Stimulated activated CD4-positive, alpha-beta T cell treated with anti-CD3 and anti-CD28 coated beads, Interleukin-12 subunit alpha, Interleukin-12 subunit beta, amount 100 ng/mL, for 24 hours (primary cell): ENCODE measurements at regions not wholly inside any gene's neighbourhood (a gene's known extent, or its start where the extent isn't known, plus 50 kb on each side); places are given as distances from the start of the nearest gene placed in this dataset.

Source experiments
- DNase-seq, 2 experiments: peaks; one replicate each; pipeline ENCODE4 v3.0.0-alpha.2; 2020; ENCODE audit warnings: low read depth in 2 of 2

- DNase-seq = no peak
These were observed 320.2 kb upstream of the JARID2 start for GRCh38 chr6:14925699-14926026.

DNA sequence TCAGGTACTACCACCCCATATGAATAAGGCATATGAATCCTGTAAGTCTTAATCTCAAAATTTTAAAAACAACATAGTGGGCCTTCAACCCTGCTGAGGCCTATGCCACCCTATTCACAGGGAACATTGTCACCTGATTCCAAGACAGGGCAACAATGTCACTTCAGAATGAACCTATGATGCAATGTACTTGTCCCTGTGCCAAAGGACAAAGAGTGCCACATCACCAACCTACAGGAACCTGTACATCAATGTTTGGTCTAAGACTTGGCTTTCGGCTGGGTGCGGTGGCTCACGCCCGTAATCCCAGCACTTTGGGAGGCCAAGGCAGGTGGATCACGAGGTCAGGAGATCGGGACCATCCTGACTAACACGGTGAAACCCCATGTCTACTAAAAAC, 318.5 kb upstream of the JARID2 start:
- no peak for DNase-seq

- no peak for DNase-seq
These were observed 316.6 kb upstream of the JARID2 start for GRCh38 chr6:14929291-14929690.

GRCh38 chr6:14930366-14930989, 315.4 kb upstream of the JARID2 start:
- DNase-seq = no peak

DNA sequence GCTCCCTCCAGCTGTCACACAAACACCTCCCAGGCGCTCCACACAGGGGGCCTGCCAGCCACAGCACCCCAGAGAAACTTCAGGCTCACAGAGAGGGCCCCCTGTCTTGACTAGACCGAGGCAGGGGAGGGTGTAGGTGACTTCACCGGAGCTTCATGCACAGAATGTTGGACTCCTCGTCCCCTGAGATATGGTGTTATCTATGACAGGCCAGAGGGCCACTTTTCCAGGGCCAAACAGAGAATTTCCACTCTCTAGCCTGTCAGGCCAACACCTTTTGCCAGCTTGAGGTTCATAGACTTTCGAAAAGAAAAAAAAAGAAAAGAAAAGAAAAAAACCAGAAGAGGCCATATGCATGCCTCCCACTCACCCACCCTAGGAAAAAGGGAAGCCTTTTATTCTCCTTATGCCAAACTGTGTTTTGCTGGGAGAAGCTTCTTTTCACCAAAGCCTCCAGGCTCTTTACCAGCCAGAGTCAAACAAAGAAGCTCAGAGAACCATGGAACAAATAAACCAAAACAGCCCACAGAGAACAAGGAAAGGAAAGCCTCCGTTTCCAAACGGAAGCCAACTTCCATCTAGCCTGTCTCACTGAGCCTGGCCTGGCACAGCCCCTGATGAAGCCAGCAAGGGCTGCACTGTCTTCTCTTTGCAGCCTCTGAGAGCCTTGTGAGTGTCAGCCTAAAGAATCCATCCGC, 313.2 kb upstream of the JARID2 start:
- DNase-seq = no peak

DNA sequence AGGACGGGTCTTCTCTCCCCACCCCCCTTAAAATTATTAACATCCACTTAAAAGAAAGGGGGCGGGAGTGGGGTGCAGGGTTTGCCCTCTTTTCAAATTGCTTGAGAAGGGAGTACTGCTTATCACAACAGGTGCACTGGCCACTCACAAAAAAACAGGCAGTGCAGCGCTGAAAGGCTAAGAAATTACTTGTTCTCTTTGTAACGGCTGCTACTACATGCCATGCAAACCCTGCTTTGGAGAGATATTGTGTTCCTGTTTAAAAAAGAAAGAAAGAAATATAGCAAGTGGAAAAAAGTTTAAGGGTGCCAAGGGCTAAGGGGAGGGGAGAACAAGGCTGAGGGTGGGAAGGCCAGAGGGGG, 312.7 kb upstream of the JARID2 start:
- no peak for DNase-seq

- no peak for DNase-seq
These were observed 311.9 kb upstream of the JARID2 start for GRCh38 chr6:14934013-14934412.

DNA sequence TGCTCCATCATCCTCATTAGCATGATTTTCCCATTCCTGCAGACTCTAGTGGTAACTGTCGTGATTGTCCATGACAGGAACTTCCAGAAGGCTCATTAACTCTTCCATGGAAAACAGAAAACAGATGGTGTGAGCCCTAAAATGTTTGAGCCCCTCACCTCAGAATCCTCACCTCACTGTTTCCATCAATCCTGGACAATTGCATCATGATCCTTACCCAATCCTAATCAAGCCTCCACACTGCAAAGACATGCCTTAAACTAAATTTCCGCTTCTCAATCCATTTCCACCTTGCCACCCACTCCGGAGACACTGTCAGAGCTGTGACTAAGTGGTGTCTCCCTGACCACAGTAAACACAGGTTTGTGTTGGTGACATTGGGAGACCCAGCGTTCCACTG, 311.0 kb upstream of the JARID2 start:
- no peak for DNase-seq

- no peak for DNase-seq
These were observed 309.0 kb upstream of the JARID2 start for GRCh38 chr6:14936861-14937260.

- DNase-seq = no peak
These were observed 302.8 kb upstream of the JARID2 start for GRCh38 chr6:14943116-14943515.

DNA sequence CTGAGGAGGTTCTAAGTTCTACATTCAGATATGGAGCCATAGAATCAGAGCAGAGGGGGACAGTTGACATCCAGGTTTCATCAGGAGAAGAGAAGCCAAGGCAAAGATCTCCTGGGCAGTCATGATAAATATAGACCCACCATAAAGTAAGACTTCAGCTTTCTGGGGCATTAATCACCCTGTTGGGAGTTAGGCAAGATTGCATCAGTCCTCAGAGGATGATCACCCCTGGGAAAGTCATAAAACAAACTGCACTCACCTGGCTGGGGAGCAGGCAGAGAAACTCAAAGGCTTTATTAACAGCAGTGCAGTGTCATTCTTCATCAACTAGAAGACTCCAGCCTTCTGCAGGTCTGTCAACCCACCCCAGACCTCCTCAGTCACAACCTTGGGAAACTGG, 301.3 kb upstream of the JARID2 start:
- DNase-seq = no peak

DNA sequence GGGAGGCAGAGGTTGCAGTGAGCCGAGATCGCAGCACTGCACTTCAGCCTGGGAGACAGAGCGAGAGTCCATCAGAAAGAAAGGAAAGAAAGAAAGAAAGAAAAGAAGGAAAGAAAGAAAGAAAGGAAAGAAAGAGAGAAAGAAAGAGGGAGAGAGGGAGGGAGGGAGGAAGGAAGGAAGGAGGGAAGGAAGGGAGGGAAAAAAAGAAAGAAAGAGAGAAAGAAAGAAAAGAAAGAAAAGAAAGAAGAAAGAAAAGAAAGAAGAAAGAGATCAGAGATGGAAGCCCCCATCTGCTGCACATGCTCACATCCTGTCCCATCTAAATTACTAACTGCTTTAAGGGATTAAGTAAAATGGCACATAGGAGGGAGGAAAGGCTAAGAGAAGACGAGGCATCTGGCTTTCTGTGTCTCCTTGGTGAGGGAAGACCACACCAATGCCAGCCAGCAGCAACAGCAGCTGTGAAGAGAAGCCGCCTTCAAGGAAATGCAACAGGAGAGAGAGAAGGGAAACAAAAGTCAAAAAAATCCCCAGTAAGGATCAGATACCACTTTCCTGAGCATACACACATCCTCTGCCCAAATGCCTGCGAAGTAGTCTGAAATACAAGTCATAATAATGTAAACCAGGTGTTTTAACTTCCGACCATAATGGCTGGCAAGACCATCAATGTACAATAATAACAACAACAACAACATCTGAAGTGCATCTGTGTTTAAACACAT, 300.2 kb upstream of the JARID2 start:
- DNase-seq = no peak

DNA sequence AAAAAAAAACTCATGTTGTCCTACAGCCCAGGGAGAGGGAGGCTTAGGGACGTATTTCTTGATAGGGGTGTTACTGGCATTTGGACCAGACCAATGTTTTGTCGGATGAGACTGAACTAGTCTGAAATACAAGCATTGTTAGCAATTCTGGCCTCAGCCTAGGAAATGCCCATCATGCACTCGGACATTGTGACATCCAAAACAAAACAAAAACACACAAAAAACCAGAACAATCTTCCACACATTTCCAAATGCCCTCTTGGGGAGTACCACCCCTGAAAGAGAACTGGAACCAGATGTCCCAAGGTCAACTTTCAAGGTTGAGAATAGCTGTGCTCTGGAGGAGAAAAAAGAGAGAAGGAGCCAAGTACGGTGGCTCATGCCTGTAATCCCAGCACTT, 299.1 kb upstream of the JARID2 start:
- DNase-seq = no peak

- no peak for DNase-seq
These were observed 297.2 kb upstream of the JARID2 start for GRCh38 chr6:14948586-14949245.

DNA sequence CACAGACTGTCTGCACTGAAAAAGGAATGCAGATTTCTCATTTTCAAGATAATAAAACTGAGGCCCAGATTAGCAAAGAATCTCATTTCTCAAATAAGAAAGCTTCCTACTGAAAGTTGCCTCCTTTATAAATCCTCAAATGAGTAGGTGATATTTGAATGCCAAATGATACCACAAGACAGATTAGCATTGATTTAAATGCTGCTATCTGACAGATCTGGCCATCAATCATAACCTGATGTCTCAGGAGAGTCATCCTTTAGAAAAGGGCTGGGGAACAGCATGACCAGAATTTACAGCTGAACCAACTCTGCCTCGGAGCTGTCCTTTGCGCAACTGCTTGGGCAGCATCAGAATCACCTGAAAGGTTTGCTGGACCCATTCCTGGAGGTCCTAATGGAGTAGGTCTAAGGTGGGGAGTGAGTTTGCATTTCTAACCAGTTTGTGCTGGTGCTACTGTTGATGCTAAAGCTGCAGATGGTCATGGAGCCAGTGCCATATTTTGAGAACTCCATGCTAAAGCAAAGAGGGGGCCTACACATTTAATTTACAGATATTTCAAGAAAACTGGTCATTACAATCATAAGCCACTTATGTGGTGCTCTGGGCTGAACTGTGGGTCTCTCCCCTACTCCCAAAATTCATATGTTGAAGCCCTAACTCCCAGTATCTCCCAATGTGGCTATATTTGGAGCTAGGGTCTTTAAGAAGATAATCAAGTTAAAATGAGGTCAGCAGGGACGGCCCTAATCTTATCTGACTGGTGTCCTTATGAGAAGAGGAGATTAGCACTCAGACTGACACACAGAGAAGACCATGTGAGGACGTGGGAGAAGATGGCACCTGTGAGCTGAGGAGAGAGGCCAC, 295.5 kb upstream of the JARID2 start:
- DNase-seq = no peak

DNA sequence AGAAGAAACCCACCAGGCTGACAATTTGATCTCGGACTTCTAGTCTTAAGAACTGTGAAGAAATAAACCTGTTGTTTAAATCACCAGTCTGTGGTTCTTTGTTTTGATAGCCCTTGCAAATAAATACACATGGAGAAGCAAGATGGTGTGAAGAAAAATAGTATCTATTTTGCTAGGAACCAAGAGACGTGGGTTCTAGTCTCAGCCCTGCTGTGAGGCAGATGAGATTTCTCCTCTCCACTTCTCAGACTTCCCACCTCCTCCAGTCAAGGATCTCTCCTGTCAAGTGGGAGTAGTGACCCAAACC, 294.9 kb upstream of the JARID2 start:
- no peak for DNase-seq

DNA sequence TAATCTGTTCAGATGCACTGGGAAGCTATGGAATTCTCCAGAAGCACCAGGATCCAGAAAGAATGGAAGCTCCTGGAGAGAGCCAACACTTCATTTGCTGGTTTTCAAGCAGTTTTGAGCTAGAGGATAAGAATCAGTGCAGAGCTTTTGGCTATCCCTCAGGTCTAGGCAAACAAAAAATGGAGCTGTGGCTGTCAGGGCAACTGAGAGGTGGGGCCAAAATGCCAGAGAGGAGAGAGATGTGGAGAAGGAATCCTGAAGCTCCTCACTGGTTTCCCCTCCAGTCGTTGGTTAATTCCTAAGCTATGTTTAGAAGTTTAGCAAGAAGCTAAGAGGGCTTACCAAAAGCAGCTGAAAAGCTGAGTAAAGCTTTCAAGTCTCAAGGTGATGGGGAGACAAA, 294.2 kb upstream of the JARID2 start:
- no peak for DNase-seq

GRCh38 chr6:14953836-14954235, 292.0 kb upstream of the JARID2 start:
- DNase-seq = no peak

- DNase-seq = no peak
These were observed 288.4 kb upstream of the JARID2 start for GRCh38 chr6:14957355-14958059.

- DNase-seq = no peak
These were observed 286.5 kb upstream of the JARID2 start for GRCh38 chr6:14959324-14959885.
